Amygdala (tissue), 56 donors: ENCODE measurements at regions not wholly inside any gene's neighbourhood (a gene's known extent, or its start where the extent isn't known, plus 50 kb on each side); places are given as distances from the start of the nearest gene placed in this dataset.
"Not testable (repeated sequence)": the region's sequence is repeated elsewhere in the genome, so short reads cannot be mapped to it uniquely, and the experiment has no call there.

ENCODE experiments used
- DNase-seq, 56 donors: peaks; one replicate each; lab custom pipeline; 2025; lab: John Stamatoyannopoulos, UW

DNA sequence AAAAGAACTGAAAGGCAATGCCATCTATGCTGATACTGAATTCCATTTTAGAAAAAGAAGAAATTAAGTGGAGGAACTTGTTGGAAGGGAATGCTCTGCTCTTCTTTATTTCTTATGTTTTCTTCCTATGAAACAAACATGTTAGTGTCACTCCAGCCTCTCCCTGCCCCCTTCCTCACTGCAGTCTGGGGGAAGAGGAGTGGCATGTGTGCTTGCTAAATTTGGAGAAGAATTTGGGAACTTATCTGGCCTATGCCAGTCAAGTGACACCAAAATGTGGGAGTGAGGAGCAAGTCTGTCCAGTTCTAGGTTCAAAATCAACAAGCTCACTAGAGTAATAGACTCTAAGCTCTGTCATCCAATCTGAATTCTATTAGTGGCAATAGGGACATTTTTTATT lies 214.6 kb downstream of the RBM26 start:
- DNase-seq: no peak

GRCh38 chr13:79190932-79191331 lies 215.1 kb downstream of the RBM26 start:
- no peak for DNase-seq

- DNase-seq: no peak
Measured at GRCh38 chr13:79187917-79188690, 218.0 kb downstream of the RBM26 start.

GRCh38 chr13:79185580-79185979 lies 220.5 kb downstream of the RBM26 start:
- no peak for DNase-seq

GRCh38 chr13:79183231-79183630 lies 222.8 kb downstream of the RBM26 start:
- no peak for DNase-seq

DNA sequence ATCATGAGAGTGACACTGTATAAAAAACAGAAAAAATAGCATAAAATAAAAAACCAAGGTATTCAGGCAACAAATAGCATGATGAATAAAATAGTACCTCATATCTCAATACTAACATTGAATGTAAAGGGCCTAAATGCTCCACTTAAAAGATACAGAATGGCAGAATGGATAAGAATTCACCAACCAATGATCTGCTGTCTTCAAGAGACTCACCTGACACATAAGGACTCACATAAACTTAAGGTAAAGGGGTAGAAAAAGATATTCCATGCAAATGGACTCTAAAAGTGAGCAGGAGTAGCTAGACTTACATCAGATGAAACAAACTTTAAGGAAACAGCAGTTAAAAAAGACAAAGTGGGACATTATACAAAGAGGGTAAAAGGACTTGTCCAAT lies 232.4 kb downstream of the RBM26 start:
- DNase-seq: not testable (repeated sequence)

- DNase-seq: not testable (repeated sequence)
Measured at GRCh38 chr13:79172924-79173323, 233.1 kb downstream of the RBM26 start.

DNA sequence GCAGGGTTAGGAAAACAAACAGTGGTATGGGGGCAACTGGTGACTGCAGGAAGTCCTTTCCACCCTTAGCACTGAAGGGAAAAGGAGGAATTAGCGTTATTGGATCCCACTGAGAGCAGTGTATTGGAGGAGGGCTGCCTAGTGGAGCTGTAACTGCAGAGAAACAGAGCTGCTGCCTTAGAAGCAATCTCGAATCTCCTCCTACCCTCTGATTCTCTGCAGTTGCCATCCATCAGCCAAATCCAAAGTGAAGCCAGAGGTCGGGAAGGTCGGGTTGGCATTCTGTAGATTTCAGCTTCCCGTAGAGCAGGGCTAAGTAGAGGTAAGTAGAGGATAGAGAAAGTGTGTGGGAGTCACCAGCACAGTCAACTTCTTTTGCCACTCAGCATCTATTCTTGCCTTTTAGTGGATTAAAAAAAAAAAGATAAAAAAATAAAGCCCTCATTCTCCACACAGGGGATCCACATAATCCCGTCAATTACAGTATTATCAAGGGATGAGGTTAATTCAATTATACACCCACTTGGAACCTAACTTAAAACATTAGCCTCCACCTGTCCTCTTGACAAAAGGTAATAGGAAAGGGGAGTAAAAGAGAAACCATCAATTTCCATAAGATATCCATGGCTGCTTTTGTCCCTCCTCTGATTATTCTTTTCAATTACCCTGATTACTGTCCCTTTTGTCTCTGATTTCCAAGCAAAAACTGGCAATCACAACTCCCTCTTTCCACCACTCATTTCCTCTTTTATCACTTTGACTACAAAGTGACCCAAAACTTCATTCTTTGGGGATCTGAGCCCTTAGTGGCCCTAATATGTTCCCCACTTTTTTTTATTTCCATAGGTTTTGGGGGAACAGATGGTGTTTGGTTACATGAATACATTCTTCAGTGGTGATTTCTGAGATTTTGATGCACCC lies 234.7 kb downstream of the RBM26 start:
- DNase-seq: no peak

DNA sequence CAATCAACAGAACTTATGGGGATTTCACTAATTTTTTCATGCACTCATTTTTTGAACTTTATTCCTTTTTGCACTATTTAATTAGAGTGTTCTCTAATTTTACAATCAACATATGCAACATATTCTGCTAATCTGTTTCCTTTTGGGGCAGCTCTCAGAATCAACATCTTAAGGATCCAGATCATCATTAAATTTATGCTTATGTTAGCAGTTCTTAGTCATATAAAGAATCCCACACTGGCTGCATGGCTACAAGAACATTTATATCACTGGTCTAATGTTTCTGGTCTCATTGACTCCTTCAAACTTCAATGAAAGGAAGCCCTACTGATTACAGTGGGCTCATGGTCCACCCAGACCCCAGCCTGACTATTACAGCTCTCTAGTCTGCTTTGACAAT lies 245.2 kb downstream of the RBM26 start:
- DNase-seq: no peak

GRCh38 chr13:79155883-79156282 lies 250.2 kb downstream of the RBM26 start:
- no peak for DNase-seq

DNA sequence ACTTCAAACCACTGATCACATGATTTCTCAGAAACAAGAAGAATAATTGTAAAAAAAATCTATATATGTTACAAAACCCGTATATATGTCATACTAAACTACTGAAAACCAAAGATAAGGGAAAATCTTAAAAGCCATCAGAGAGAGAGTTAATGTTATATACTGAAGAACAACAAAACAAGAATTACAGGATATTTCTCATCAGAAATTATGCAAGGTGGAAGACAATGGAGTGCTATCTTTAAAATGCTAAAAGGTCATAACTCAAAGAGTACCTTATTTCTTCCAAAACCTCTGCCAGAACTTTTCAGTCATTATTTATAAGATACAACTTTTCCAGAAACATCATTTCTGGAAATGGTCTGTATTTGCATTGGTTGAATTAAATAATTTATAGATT lies 256.8 kb downstream of the RBM26 start:
- DNase-seq: no peak

DNA sequence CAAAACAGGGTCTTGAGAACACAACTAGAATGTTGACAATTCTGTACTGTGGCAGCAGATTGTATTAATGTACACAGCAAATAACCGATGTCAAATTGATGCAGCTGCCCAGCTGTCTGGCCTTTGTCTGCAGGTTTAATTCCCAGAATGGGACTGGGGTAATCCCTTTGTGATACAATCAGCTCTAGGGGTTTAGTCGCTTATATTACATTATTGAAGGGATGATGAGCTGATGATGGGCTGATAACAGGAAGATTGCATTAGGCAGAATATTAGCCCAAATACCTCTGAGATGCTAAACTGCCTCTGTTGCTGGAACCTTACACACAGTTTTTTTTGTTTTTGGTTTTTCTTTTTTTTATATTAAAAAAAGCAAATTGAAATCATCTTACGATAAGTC lies 265.0 kb downstream of the RBM26 start:
- DNase-seq: no peak

DNA sequence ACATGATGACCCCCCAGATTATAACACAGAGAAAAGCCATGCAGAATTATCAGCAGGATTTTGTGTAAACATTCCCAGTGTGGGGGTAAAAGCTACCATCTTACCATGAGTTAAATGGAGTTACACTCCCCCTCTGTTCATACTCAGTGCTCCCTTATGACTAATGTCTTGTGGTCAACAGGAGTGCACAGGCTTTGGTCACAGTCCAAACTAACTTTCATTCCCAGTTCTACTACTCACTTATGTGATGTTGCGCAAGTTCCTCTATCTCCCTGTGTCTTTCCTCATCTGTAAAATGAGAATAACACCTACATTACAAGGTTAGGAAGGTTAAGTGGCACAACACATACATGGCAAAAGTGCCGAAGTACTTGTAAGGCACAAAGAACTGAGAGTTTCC lies 277.9 kb downstream of the RBM26 start:
- no peak for DNase-seq

DNA sequence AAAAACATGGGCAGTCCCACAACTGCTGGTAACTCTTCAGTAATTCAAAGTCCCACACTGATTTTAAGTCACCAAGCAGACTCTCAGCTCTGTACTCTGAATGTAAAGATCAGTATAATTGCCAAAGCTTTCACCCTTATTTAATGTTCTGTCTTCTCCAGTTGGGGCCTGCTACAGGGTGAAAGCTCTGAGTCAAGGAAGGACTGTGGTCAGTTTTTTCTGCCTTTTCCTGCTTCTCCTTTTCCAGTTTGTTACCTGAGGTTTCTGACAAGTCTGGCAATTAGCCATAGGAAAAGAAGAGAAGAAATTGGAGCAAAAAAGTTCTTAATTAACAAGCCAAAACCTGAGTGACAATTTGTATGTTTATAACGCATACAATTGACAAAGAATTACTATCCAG lies 279.3 kb downstream of the RBM26 start:
- no peak for DNase-seq

DNA sequence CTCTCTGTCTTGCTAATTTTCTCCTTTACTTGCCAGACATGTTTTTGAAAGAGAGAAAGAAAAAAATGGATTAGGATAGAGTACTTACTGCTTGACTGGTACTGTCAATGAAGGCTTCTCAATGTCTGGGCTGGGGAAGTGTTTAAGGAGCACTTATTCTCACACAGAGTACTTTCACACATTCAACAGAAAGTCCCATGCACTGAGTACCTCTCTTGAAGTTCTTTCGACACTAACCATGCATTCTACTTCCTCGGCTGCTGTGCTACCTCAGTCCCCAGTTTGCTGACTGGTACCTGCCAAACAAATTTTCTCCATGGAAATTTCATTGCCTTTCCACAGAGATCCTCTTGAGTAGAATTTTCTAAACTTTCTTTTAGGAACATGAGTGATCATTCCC lies 281.9 kb downstream of the RBM26 start:
- no peak for DNase-seq

GRCh38 chr13:79121286-79121685 lies 284.8 kb downstream of the RBM26 start:
- no peak for DNase-seq

DNA sequence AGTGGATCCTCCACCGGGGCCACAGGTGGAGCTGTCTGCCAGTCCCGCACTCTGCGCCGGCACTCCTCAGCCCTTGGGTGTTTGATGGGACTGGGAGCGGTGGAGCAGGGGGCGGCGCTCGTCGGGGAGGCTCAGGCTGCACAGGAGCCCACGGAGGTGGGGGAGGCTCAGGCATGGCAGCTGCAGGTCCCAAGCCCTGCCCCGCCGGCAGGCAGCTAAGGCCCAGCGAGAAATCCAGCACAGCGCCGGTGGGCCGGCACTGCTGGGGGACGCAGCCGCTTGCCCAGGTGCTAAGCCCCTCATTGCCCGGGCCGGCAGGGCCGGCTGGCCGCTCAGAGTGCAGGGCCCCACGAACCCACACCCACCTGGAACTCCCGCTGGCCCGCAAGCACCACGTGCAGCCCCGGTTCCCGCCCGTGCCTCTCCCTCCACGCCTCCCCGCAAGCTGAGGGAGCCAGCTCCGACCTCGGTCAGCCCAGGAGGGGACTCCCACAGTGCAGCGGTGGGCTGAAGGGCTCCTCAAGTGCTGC lies 286.4 kb downstream of the RBM26 start:
- no peak for DNase-seq

DNA sequence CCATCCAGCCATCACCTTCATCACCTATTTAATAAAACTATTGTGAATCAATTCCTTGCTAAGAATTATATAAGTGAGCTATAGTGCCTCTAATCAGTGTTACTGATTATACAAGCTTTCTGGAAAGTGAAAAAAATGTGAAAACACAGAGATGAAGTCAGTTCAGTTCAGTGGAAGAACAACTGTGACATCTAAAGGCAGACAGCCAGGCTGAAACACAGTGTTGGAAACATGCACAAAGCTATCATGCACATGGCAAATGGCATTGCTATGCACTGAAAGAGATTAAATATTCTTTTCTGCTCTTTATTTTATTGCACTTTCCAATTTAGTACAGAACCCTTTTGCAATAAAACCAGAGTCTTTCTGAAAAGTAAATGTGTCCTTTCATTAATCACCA lies 294.0 kb downstream of the RBM26 start:
- no peak for DNase-seq

GRCh38 chr13:79108914-79109643 lies 297.0 kb downstream of the RBM26 start:
- no peak for DNase-seq

- DNase-seq: no peak
Measured at GRCh38 chr13:79098596-79098995, 307.5 kb downstream of the RBM26 start.

DNA sequence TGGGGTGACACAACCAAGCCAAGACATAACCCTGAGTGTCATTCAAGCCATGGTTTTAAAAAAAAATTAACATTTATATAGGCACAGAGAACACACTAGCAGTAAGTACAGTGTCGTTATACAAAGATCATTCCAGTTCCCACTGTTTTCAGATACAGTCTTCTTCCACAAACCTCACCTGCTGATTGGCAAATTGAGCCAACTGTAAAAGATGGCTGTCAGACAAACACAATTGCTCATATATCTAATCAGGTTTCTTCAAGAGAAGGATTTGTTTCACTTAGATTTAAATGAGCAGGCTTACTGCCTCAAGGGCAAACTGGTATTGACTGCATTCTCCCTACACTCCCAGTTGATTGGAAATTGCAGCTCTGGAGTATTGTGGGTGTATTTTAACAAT lies 308.9 kb downstream of the RBM26 start:
- DNase-seq: no peak
